IgD-negative memory B cell (primary cell): ENCODE measurements at regions not wholly inside any gene's neighbourhood (a gene's known extent, or its start where the extent isn't known, plus 50 kb on each side); places are given as distances from the start of the nearest gene placed in this dataset.
"Not testable (repeated sequence)": the region's sequence is repeated elsewhere in the genome, so short reads cannot be mapped to it uniquely, and the experiment has no call there.

Source experiments
- H3K27ac Mint-ChIP-seq, 3 donors: one replicate each; pipeline ENCODE4 v1.8.0; 2020 to 2022; ENCODE audit warnings: mild to moderate bottlenecking in 3 of 3, mixed read lengths in 3 of 3, moderate library complexity in 1 of 3
- H3K27me3 Mint-ChIP-seq: one replicate; pipeline ENCODE4 v1.8.0; 2021; ENCODE audit warnings: mixed read lengths
- H3K36me3 Mint-ChIP-seq: one replicate; pipeline ENCODE4 v1.8.0; 2020; ENCODE audit warnings: mild to moderate bottlenecking, mixed read lengths
- H3K4me1 Mint-ChIP-seq, 3 donors: one replicate each; pipeline ENCODE4 v1.8.0; 2020 to 2022; ENCODE audit warnings: mixed read lengths in 3 of 3, mild to moderate bottlenecking in 1 of 3
- H3K4me3 Mint-ChIP-seq, 4 donors: one replicate each; pipeline ENCODE4 v1.8.0; 2020 to 2022; ENCODE audit warnings: mild to moderate bottlenecking in 4 of 4, mixed read lengths in 4 of 4, moderate library complexity in 3 of 4
- H3K9me3 Mint-ChIP-seq, 3 donors: one replicate each; pipeline ENCODE4 v1.8.0; 2020 to 2021; ENCODE audit warnings: mixed read lengths in 3 of 3, mild to moderate bottlenecking in 1 of 3

- Mint-ChIP-seq H3K27ac (no peak overlapping the region), H3K36me3 (no peaks in the 10 kb centered on the region), H3K4me3 (no peak overlapping the region), H3K4me1 (no peaks in the 10 kb centered on the region), H3K9me3 (peaks cover 0 to 17% (median 5%) of the 10 kb centered on the region in 3 donors), H3K27me3 (no peaks in the 10 kb centered on the region)
Observed at GRCh38 chr3:74165211-74165610, 449.2 kb downstream of the CNTN3 start.

DNA sequence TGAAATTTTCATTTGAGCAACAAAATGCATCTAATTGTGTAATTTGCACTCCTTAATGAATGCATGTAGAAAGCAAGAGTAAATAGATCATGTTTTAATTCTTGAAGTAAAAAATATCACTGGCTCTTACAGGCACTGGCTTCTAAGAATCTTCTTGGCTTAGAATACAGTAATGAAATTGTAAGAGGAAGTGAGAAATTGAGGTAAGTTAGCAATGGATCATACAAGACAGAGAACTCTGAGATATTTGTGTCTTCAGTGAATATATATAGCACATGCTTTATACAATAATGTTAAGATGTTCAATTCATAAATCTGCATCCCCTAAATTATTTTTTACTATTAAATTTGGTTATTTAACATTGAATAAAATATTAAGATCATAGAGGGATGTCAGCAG lies 465.0 kb downstream of the CNTN3 start:
- Mint-ChIP-seq H3K4me3 (no peak overlapping the region), H3K27ac (no peak overlapping the region), H3K27me3 (no peaks in the 10 kb centered on the region), H3K9me3 (peaks cover 0 to 9% (median 3%) of the 10 kb centered on the region in 3 donors), H3K4me1 (no peaks in the 10 kb centered on the region), H3K36me3 (no peaks in the 10 kb centered on the region)

DNA sequence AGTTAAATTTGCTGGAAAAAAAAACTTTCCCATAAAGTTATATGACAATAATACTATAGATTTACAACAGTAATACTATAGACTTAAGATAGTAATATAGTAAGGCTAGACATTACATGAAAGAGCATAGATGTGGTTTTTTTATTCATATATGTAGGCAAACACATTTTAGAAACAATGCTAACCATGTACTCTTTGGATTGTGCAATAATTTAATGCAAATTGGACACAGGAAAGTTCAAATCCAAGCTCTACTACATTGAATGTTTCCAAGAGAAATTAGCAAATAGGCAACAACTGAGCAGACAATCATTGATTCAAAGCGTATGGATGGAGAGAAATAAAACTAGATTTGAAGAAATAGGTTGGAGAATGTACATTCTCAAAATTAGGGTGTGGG lies 469.2 kb downstream of the CNTN3 start:
- no peaks in the 10 kb centered on the region for H3K36me3 Mint-ChIP-seq
- peaks cover 0 to 2% (median 0%) of the 10 kb centered on the region in 3 donors for H3K4me1 Mint-ChIP-seq
- no peak overlapping the region for H3K27ac Mint-ChIP-seq
- no peaks in the 10 kb centered on the region for H3K27me3 Mint-ChIP-seq
- no peak overlapping the region for H3K4me3 Mint-ChIP-seq
- H3K9me3 Mint-ChIP-seq = peaks cover 2 to 6% (median 4%) of the 10 kb centered on the region in 3 donors

GRCh38 chr3:74139648-74140047 lies 474.8 kb downstream of the CNTN3 start:
- Mint-ChIP-seq H3K4me1 (peaks cover 0 to 2% (median 0%) of the 10 kb centered on the region in 3 donors), H3K4me3 (no peak overlapping the region), H3K9me3 (peaks cover 0 to 3% (median 2%) of the 10 kb centered on the region in 3 donors), H3K36me3 (no peaks in the 10 kb centered on the region), H3K27me3 (no peaks in the 10 kb centered on the region), H3K27ac (no peak overlapping the region)

GRCh38 chr3:74137790-74138189 lies 476.7 kb downstream of the CNTN3 start:
- Mint-ChIP-seq H3K27ac (no peak overlapping the region), H3K27me3 (no peaks in the 10 kb centered on the region), H3K36me3 (no peaks in the 10 kb centered on the region), H3K4me3 (no peak overlapping the region), H3K9me3 (peaks cover 0 to 3% (median 2%) of the 10 kb centered on the region in 3 donors), H3K4me1 (peaks cover 0 to 1% (median 0%) of the 10 kb centered on the region in 3 donors)

GRCh38 chr3:74135808-74136207 lies 478.7 kb downstream of the CNTN3 start:
- peaks cover 0 to 1% (median 0%) of the 10 kb centered on the region in 3 donors for H3K4me1 Mint-ChIP-seq
- H3K27me3 Mint-ChIP-seq = no peaks in the 10 kb centered on the region
- no peak overlapping the region for H3K27ac Mint-ChIP-seq
- H3K9me3 Mint-ChIP-seq = peaks cover 2 to 6% (median 5%) of the 10 kb centered on the region in 3 donors
- H3K4me3 Mint-ChIP-seq = no peak overlapping the region
- H3K36me3 Mint-ChIP-seq = no peaks in the 10 kb centered on the region

GRCh38 chr3:74134831-74135230 lies 479.6 kb downstream of the CNTN3 start:
- H3K9me3 Mint-ChIP-seq = peaks cover 4 to 8% (median 6%) of the 10 kb centered on the region in 3 donors
- H3K4me1 Mint-ChIP-seq = peaks cover 0 to 1% (median 0%) of the 10 kb centered on the region in 3 donors
- H3K27ac Mint-ChIP-seq = no peak overlapping the region
- H3K4me3 Mint-ChIP-seq = no peak overlapping the region
- H3K36me3 Mint-ChIP-seq = no peaks in the 10 kb centered on the region
- H3K27me3 Mint-ChIP-seq = no peaks in the 10 kb centered on the region

GRCh38 chr3:74131546-74132328 lies 482.7 kb downstream of the CNTN3 start:
- not testable (repeated sequence) for H3K9me3 Mint-ChIP-seq, H3K4me1 Mint-ChIP-seq, H3K27me3 Mint-ChIP-seq, H3K36me3 Mint-ChIP-seq, H3K4me3 Mint-ChIP-seq, H3K27ac Mint-ChIP-seq

DNA sequence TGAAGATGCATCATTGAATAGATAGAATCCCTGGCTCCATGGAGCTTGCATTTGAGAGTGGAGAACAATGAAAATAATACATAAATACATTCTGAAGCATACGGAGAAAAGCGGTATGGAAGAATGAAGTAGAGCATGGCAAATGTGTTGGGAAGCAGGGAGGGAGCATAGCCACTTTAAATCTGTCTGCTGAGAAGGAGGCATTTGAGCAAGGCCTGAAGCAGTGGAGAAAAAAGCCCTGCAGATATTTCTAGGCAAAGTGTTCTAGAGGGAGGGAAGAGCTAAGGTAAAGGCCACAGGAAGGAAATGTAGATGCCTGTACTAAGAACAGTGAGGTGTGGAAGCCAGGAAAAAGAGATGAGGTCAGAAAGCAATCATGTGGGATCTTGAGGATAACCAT lies 484.8 kb downstream of the CNTN3 start:
- Mint-ChIP-seq H3K27me3 (no peaks in the 10 kb centered on the region), H3K4me1 (peaks cover 0 to 1% (median 0%) of the 10 kb centered on the region in 3 donors), H3K9me3 (peaks cover 4 to 10% (median 8%) of the 10 kb centered on the region in 3 donors), H3K4me3 (no peak overlapping the region), H3K36me3 (no peaks in the 10 kb centered on the region), H3K27ac (no peak overlapping the region)

- Mint-ChIP-seq H3K27me3 (no peaks in the 10 kb centered on the region), H3K4me1 (no peaks in the 10 kb centered on the region), H3K27ac (no peak overlapping the region), H3K4me3 (no peak overlapping the region), H3K36me3 (no peaks in the 10 kb centered on the region), H3K9me3 (peaks cover 3 to 10% (median 8%) of the 10 kb centered on the region in 3 donors)
Observed at GRCh38 chr3:74129056-74129455, 485.4 kb downstream of the CNTN3 start.

GRCh38 chr3:74127256-74127655 lies 487.2 kb downstream of the CNTN3 start:
- Mint-ChIP-seq H3K36me3 (no peaks in the 10 kb centered on the region), H3K9me3 (peaks cover 3 to 7% (median 5%) of the 10 kb centered on the region in 3 donors), H3K4me1 (no peaks in the 10 kb centered on the region), H3K27ac (no peak overlapping the region), H3K4me3 (no peak overlapping the region), H3K27me3 (no peaks in the 10 kb centered on the region)

GRCh38 chr3:74124782-74125181 lies 489.7 kb downstream of the CNTN3 start:
- H3K27me3 Mint-ChIP-seq = no peaks in the 10 kb centered on the region
- H3K9me3 Mint-ChIP-seq = peaks cover 3 to 10% (median 3%) of the 10 kb centered on the region in 3 donors
- no peak overlapping the region for H3K4me3 Mint-ChIP-seq
- H3K4me1 Mint-ChIP-seq = peaks cover 0 to 1% (median 0%) of the 10 kb centered on the region in 3 donors
- no peaks in the 10 kb centered on the region for H3K36me3 Mint-ChIP-seq
- H3K27ac Mint-ChIP-seq = no peak overlapping the region

DNA sequence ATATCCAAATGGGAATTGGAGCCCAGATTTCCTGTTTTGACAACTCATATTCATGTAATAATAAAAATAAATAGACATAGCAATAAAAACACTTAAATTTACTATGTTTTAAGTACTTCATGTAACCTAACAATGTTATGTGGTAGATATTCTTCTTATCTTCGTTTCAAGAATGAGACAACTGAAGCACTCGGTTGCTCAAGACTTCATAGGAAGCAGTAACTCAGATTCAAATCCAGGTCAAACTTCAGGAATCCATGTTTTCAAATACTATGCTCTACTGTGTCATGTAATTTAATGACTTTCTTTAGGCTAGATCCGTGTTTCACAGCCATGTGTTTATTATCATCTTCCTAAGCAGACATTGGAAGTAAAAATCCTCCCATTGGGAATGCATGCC lies 492.2 kb downstream of the CNTN3 start:
- Mint-ChIP-seq H3K27me3 (no peaks in the 10 kb centered on the region), H3K4me1 (peaks cover 0 to 1% (median 0%) of the 10 kb centered on the region in 3 donors), H3K36me3 (no peaks in the 10 kb centered on the region), H3K27ac (no peak overlapping the region), H3K4me3 (no peak overlapping the region), H3K9me3 (peaks cover 3 to 7% (median 3%) of the 10 kb centered on the region in 3 donors)

- no peaks in the 10 kb centered on the region for H3K27me3 Mint-ChIP-seq
- H3K27ac Mint-ChIP-seq = no peak overlapping the region
- H3K4me3 Mint-ChIP-seq = no peak overlapping the region
- H3K36me3 Mint-ChIP-seq = no peaks in the 10 kb centered on the region
- peaks cover 3 to 11% (median 6%) of the 10 kb centered on the region in 3 donors for H3K9me3 Mint-ChIP-seq
- H3K4me1 Mint-ChIP-seq = peaks cover 0 to 1% (median 0%) of the 10 kb centered on the region in 3 donors
Observed at GRCh38 chr3:74121761-74122160, 492.7 kb downstream of the CNTN3 start.

DNA sequence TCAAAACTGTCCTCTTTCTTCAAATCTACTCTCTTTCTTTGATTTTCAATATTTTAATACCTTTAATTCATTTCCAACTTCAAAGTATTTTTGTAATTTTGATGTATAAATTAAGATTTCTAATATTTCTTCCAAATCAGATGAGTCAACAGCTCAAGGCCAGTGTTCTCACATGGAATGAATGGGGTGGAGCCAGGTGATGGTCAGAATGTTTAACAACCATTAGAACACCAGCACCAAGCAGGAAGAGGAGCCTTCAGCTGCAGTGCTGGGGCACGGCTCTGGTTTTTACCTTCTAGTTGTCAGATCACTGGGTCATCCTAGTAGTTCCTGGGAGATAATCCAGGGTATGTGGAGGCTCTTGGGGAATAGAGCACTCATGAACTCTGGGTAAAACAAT lies 494.5 kb upstream of the PDZRN3 start:
- no peaks in the 10 kb centered on the region for H3K27me3 Mint-ChIP-seq
- peaks cover 3 to 11% (median 8%) of the 10 kb centered on the region in 3 donors for H3K9me3 Mint-ChIP-seq
- no peaks in the 10 kb centered on the region for H3K36me3 Mint-ChIP-seq
- no peak overlapping the region for H3K4me3 Mint-ChIP-seq
- no peak overlapping the region for H3K27ac Mint-ChIP-seq
- H3K4me1 Mint-ChIP-seq = peaks cover 0 to 1% (median 0%) of the 10 kb centered on the region in 3 donors

GRCh38 chr3:74115906-74116305 lies 491.2 kb upstream of the PDZRN3 start:
- Mint-ChIP-seq H3K27ac (no peak overlapping the region), H3K36me3 (no peaks in the 10 kb centered on the region), H3K9me3 (peaks cover 8 to 12% (median 9%) of the 10 kb centered on the region in 3 donors), H3K4me3 (no peak overlapping the region), H3K4me1 (peaks cover 0 to 1% (median 0%) of the 10 kb centered on the region in 3 donors), H3K27me3 (no peaks in the 10 kb centered on the region)
